G401 (cell line): ENCODE measurements at regions not wholly inside any gene's neighbourhood (a gene's known extent, or its start where the extent isn't known, plus 50 kb on each side); places are given as distances from the start of the nearest gene placed in this dataset.
A peak's percentile ranks its signal among the peaks of the same experiment; 100 is the strongest.
"Not testable (repeated sequence)": the region's sequence is repeated elsewhere in the genome, so short reads cannot be mapped to it uniquely, and the experiment has no call there.

ENCODE experiments used
- DNase-seq: peaks from one replicate; pipeline ENCODE4 v3.0.0-alpha.2; 2015; ENCODE audit warnings: low spot score
- in situ Hi-C: cut with HindIII; loops from 2 replicates; pipeline ENCODE4 v1.10.0; 2016; ENCODE audit warnings: low sequenced_read_pairs, mixed read lengths

DNA sequence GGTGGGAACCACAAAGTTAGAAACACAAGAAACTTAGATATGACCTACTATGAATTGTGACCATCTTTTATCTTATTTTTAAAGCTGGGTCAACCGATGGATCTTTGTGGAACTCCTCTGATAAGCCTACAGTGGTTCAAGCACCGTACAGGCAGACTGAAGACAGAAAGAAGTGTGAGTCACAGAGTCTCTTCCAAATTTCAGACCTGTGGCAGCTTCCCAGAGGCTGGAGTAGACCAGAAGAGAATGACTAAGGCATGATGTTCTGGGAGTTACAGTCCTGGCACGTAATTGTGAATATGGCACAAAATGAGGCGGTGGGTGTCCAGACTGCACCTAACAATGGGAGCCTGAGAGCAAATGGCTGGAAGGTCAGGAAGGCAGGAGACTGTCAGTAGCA lies 70.0 kb downstream of the LMO4 start:
- in situ Hi-C loops = no loop called here

DNA sequence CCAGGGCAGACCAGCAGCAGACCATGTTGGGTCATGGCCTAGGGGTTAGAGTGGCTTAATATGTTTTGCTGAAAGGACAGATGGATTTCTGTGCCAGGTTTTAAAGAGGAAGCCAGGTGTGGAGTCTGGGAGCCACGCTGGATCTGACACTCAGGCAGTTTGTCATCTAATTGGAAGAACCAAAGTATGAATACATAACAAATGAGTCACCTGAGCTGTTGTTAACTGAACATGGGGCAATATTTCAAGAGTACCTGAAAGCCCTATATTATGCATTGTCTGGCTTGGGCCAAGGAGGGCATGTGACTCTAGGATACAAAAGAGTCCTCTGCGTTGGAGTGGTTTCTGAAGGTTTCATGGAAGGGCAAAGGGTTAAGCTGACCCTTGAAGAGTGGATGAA lies 70.6 kb downstream of the LMO4 start:
- in situ Hi-C loops = no loop called here
- DNase-seq = no peak

More for the DNA sequence above, 70.0 kb downstream of the LMO4 start:
- no peak for DNase-seq

DNA sequence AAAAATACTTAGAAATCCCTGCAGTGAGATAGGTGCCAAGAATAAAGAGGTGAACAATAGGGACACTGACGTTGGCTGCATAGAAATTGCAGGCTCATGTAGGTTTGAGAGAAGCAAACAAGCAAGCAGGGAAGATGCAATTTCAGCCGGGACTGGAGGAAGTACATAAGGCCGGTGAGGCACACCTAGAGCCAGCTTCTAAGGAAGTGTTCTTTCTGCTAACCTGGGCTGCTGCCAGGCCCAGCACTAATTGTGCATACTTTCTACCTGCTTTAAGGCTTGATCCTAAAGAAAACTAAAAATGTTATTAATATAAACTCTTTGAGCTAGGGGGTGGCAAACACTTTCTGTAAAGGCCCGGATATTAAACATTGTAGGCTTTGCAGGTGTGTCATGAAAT lies 71.0 kb downstream of the LMO4 start:
- DNase-seq = no peak
- in situ Hi-C loops = no loop called here

DNA sequence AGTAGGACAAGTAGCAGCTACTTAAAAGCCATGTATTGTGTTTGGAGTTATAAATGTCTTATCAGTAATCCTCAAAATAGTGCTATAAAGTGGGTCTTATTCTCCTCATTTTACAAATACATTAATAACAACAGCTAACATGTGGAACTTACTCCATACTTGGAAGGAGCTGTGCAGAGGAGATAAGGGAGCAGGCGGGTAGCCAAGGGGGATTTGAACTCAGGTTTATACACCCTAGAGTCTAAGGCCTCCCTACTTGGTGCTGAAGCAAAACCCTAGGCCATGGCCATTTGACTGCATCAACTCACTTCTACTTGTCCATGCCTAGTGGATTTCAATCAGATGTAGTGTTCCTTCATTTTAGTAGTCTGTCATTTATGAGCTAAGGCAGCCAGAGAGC lies 72.1 kb downstream of the LMO4 start:
- no peak for DNase-seq
- in situ Hi-C loops = no loop called here

DNA sequence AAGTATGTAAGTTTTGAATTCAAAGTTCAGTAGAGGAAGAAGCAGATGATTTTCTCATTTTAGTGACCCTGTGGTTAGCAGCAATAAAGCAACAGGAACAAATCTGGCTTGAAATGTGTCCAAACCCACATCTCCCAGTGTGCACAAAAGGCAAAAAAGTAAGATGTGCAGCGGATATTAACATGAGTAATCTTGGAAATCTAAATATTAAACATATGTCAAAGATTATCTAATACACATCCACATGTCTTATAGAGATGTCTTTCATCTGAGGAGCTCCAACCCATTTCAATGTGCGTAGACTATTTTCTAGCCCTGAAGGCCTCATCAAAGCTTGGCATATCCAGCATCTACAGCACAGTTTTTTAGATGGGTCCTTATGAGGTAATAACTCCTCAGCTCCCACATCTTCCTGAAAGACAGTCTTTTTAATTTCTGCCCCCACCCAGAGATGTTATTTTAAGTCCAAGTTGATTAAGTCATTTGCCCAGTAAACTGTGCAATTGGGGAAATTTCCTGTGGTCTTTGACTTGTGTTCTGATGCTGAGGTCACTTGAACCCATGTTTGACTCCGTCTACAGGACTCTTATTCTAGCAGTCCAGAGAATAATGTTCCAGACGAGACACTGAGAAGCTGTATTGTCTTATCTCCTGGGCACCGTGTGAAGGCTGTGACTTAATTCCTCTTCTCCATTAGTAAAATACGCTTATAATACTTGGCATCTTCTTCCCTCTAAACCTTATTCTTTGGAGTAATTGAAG lies 73.7 kb downstream of the LMO4 start:
- in situ Hi-C loops = no loop called here
- no peak for DNase-seq

DNA sequence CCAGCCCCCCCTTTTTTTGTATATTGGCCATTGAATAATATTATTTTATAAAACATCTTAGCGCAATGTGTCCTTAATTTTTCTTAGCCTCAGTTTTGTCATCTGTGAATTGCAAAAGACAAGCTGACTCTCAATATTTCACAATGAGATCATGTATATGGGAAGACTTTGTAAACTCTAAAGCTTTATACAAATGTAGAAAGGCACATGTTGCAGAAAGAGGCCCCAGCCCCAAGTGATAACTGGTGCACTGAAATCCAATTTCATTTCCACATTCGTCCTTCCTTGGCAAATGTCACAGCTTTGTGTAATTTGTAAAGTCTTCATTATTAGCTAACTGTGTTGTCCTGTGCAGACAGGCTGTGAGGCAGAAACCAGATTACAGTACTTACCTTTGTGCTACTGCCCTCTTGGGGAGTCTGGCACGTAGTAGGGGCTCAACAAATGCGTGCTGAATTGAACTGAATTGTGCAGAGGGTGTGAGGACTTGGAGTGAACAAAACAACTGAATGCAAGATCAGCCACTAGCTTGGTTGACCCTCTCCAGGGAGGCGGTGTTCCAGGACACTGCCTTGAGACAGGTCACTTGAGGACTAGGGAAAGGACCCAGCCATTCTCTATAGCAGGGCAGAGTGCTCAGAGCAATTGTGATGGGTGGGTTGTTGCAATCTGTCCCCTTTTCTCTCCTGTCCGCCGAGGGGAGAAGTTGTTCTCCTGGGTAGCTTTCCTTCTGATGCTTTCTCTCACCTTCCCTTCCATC lies 74.6 kb downstream of the LMO4 start:
- no peak for DNase-seq
- in situ Hi-C loops = no loop called here

DNA sequence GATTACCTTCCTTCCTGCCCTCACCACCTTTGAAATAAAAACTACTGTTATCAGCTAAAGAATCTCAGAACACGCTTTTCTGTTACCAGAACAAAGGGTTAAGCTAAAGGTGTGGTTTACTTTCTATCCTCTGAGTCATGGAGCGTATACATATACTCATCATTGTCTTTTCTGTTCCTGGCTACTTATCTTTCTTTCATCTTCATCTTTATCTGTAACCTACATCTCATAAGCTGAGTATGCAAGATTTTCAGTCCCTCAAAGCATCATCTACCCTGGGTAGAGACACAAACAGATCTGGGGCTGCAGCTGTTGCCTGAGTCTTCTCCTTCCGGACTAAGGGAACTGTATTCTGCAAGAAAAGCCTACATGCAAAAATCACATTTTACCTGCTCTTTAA lies 75.6 kb downstream of the LMO4 start:
- no peak for DNase-seq
- in situ Hi-C loops = no loop called here

DNA sequence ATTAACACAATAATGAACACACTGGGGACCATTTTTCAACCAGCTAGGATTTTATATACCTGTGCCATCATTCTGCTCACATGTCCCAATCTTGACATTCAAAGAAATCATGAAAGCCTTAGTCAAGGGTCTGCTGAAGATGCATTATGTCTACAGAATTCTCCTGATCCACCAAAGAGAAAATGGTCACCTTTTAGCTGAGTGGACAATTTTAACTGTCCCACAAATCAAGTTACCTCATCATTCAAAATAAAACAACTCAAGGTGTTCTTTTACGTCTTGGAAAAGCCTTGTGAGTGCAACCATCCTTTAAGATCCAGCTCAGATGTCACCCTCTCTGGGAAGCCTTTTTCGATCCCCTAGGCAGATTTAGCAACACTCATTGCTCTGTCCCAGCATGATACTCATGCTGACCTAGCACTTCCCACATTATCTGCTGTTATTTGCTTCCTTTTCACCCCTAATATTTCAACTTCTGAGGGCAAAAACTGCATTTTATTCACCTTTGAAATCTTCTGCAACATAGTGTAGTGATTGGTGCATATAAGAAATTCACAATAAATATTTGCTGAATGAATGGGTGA lies 80.1 kb downstream of the LMO4 start:
- in situ Hi-C loops = no loop called here

DNA sequence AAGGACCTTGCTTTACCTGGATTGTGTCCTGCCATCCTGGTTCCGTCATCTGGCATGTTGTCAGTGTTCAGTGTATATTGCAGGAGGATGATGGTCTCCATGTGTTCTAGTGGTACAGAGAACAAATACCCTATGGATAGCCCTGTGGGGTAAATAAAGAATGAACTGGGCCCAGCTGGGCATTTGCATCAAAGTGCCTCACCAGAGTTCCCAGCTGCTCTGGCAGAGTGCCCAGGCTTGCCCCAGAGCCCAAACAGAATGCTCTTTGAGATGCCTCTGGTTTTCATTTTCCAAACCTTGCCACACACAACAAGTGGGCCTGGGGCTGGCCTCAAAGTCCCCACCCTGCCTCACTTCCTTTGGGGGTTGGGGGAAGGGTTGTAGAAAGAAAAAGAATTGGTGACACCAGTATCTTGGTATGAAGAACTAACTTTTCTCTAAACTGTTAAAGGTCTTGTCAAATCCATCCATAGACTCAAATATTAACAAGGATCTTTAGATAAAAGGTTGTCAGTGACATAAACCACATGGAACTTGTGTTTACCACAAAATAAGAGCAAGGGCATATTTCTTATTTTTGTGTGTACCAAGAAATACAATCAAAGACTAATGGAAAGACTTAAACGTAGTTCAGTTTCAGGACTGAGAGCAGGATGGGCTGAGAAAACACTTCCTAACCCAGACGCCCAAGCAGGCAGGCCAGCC lies 82.2 kb downstream of the LMO4 start:
- DNase-seq = peak; percentile 14

More for the DNA sequence above, 80.1 kb downstream of the LMO4 start:
- DNase-seq = no peak

DNA sequence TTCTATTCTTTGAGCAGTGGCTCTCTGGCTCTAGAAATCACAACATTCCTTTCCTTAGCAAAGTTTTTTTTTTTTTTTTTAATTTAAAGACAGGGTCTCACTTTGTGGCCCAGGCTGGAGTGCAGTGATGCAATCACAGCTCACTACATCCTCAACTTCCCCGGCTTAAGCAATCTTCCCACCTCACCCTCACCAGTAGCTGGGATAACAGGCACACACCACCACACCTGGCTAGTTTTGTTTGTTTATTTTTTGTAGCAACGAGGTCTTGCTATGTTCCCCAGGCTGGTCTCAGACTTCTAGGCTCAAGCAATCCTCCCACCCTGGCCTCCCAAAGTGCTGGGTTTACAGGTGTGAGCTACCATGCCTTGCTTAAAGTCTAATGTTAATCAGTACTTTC lies 85.2 kb downstream of the LMO4 start:
- DNase-seq, in situ Hi-C loops: not testable (repeated sequence)

More for the DNA sequence above, 82.2 kb downstream of the LMO4 start:
- in situ Hi-C loops = no loop called here

DNA sequence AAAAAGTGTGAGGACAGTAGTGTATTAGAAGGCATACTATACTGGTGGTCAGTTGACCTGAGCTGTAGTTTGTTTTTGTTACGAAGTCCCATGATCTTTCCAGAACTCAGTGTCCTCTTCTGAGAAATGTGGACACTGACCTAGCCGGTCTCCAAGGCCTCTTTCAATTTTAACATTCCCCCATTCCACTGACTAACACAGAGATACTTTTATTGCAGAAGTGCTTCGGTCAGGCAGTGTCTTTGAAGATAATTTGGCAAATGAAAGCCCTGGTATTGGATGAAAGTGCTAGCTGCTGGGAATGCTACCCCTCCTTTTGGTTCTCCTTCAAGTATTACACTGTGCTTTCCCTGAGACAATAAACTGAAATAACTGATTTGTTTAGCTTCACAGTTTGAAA lies 89.4 kb downstream of the LMO4 start:
- DNase-seq = no peak
- in situ Hi-C loops = no loop called here

DNA sequence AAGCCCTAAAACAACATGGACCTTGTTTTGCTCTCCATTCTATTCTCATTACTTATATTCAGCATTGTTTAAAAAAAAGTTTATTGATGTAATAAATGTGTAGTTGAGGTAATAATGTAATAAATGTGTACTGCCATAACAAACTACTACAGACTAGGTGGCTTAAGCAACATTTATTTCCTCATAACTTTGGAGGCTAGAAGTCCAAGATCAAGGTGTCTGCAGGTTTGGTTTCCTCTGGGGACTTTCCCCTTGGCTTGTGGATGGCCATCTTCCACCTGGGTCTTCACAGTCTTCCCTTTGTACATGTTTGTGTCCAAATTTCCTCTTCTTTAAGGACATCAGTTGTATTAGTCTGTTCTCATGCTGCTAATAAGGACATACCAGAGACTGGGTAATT lies 93.1 kb downstream of the LMO4 start:
- in situ Hi-C loops = no loop called here
- no peak for DNase-seq

DNA sequence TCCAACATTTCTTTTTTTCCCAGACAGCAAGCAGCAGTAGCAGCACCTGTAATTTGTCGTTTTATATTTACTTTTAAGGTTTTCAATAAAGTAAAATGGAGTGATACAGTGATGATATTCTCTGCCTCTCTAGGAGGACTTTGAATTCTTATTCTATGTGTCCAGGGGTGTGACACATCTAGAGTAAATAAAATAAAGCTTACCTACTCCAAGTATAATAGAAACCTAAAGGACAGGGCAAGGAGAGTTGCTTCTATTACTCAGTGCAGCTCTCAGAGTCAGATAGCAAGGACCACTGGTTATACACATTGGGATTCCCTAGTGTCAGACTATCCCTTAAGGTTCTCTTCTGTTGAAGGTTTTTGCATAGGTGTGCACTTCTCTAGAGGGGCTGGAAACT lies 95.9 kb downstream of the LMO4 start:
- in situ Hi-C loops = no loop called here

DNA sequence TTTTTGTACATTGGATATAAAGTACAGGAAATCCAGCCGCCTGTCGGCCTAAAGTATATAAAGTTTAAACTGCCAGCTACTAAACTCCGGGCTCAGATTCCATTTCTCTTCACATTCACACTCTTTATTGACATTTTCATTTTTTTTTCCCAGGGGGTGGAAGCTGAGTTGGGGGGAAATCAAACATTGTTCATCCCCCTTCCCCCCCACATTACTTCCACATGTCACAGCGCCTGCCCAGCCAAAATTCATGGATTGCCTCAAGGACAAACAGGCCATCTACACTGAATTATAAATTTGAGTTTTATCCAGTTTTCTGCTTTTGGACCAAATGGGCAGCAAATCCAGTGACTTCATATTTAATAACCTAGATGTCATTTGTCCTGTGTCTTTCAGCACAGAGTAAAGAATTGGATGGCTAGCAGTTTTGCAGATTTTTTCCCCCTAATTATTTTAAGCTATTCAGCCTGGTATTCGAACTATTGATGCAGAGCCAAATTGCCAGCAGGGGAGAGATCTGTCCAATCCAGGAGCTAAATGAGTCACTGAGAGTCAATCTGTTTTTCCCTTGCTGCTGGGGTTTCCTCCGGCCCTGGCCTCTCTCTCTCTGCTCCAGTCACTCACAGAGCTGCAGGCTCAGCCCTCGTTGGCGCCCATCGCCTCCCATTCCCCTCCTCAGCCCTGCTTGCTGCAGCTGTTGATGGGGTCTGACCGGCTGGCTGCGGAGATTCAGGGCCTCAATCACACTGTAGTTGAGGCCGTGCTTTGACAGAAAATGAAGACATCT lies 98.0 kb downstream of the LMO4 start:
- DNase-seq = peak; percentile 85
- in situ Hi-C loops = no loop called here

More for the DNA sequence above, 95.9 kb downstream of the LMO4 start:
- DNase-seq = no peak

DNA sequence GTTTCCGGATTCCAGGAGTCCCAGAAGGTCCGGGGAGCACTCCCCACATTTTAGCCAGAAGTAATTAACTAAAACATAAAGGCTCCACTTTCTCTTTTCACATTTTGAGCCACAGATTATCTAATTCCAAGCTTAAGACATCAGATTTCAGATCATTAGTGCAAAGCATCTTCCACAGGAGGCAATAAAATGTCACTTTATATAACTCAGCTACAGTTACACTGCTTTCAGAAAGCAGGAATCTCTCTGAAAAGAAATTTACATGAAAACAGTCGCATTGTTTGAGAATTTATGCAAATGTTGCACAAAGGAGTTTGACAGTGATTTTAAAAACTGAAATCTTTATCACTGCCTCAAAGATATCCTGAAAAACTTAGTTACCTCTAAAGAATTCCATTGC lies 99.7 kb downstream of the LMO4 start:
- no peak for DNase-seq
- in situ Hi-C loops = no loop called here

DNA sequence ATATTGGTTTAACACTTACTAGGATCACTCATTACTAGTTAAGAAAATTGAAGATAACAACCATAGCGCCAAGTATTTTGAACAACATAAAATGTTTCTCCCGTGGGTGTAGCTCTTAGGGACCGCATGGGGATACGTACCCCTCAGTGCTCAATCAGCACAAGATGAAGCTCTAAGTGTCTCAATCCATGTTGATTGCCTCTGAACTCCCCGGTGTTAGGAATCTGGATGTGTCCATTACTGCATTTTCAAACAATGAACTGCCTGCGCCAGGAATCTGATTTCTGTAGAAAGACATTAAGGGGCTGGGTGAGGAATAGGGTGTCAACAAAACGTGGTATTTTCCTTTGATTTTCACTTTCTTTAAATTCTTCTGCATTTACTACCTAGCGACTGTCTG lies 100.2 kb downstream of the LMO4 start:
- in situ Hi-C loops = no loop called here
- no peak for DNase-seq

DNA sequence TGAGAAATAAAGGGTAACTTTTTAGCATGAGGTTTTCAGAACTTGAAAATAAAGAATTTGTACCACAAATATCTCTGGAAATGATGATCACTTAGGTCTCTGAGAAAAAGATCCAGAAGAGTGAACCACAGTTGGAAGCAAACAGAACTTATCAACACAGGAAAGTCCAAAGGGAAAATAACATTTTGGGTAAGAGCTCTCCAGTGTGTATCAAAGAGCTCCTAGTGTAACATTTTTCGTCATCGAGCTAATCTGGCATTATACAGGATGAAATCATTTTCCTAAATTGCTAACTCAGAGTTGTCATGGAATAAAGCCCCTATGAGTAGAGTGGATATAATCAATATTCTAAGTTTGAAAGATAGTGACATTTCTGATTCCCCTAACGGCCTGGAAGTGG lies 104.0 kb downstream of the LMO4 start:
- DNase-seq = no peak
- in situ Hi-C loops = no loop called here

DNA sequence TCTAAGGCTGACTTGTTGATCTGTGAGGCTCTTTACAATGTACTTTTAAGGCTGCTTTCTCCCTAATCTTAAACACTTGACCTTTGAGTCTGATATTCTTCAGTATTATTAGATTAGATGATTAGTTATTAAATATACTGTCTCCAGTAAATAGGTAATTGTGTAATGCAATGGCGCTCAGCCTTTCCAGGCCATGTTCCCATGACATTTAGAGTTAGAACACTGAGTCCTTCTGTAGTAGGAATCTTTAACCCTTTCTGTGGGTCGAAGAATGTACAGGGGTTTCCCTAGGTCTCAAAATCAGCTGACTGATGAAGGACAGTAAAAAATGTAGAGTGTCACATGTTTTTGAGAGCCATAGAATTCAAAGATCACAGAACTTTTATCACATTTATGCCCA lies 104.4 kb downstream of the LMO4 start:
- not testable (repeated sequence) for DNase-seq

DNA sequence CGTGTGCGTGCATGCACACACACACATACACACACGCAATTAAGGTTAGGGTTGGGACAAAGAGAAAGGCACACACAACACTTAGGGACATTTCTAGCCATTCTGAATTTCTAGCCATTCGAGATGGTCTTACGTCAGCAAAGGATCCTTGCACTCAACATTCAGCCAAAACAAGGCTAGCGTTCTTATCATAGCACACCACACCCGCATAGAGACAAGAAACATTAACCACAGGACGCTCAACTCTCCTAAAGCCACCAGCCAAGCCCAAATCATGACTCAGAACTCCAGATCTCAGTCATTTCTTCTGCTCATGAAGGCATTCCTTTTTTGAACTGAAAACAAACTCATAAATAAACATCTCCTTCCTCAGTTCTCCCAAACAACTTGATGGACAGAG lies 106.8 kb downstream of the LMO4 start:
- in situ Hi-C loops = no loop called here
- DNase-seq = no peak

More for the DNA sequence above, 104.4 kb downstream of the LMO4 start:
- in situ Hi-C loops = not testable (repeated sequence)
